A673 (cell line): ENCODE measurements at regions not wholly inside any gene's neighbourhood (a gene's known extent, or its start where the extent isn't known, plus 50 kb on each side); places are given as distances from the start of the nearest gene placed in this dataset.

Experiments
- BruUV-seq: library from RNA; stranded (reverse); fragments of 400-500 nt; replicated peaks from 2 replicates; lab custom pipeline; 2021; lab: Mats Ljungman, UMichigan
- CTCF ChIA-PET: fragments of 300-600 bp; sonication (Branson Sonifier 250); formaldehyde crosslinking; loops from one replicate; lab custom pipeline; 2022; ENCODE audit warnings: antibody characterized with exemption; lab: Charles Lee
- POLR2A ChIA-PET: fragments of 300-600 bp; sonication (Branson Sonifier 250); formaldehyde crosslinking; loops from one replicate; lab custom pipeline; 2022; ENCODE audit warnings: antibody characterized with exemption; ENCODE audit not compliant: low non-redundant PET; lab: Charles Lee
- DNase-seq: peaks from one replicate; pipeline ENCODE4 v3.0.0-alpha.2; 2015; ENCODE audit warnings: low spot score
- H3K27ac ChIP-seq: fragments of 200-600 bp; sonication (generic); 2 replicates; pipeline ENCODE4 v1.5.1; 2016; ENCODE audit warnings: mixed run types, low read depth, mild to moderate bottlenecking, mixed read lengths, antibody characterized with exemption, low read length; ENCODE audit not compliant: poor library complexity, severe bottlenecking
- H3K27me3 ChIP-seq: fragments of 200-600 bp; sonication (generic); replicated peaks from 2 replicates; pipeline ENCODE4 v1.6.1; 2017; ENCODE audit warnings: mixed run types, low read depth, mild to moderate bottlenecking, mixed read lengths, antibody characterized with exemption, low read length; ENCODE audit not compliant: insufficient read depth, poor library complexity
- H3K36me3 ChIP-seq: fragments of 200-600 bp; sonication (generic); 2 replicates; pipeline ENCODE4 v1.6.1; 2016; ENCODE audit warnings: mixed run types, mild to moderate bottlenecking, mixed read lengths, antibody characterized with exemption, low read length; ENCODE audit not compliant: insufficient read depth, poor library complexity, severe bottlenecking
- H3K4me1 ChIP-seq: fragments of 200-600 bp; sonication (generic); 2 replicates; pipeline ENCODE4 v1.6.1; 2017; ENCODE audit warnings: mixed run types, mild to moderate bottlenecking, mixed read lengths, antibody characterized with exemption, low read length; ENCODE audit not compliant: insufficient read depth, poor library complexity, severe bottlenecking
- H3K4me3 ChIP-seq: fragments of 200-600 bp; sonication (generic); 2 replicates; pipeline ENCODE4 v1.5.1; 2016; ENCODE audit warnings: low read depth, mixed run types, mild to moderate bottlenecking, mixed read lengths, low read length; ENCODE audit not compliant: poor library complexity, severe bottlenecking
- H3K9me3 ChIP-seq: fragments of 200-600 bp; sonication (generic); 2 replicates; pipeline ENCODE4 v1.6.1; 2016; ENCODE audit warnings: mixed run types, low read depth, mild to moderate bottlenecking, mixed read lengths, antibody characterized with exemption, low read length; ENCODE audit not compliant: poor library complexity, severe bottlenecking
- CTCF ChIP-seq: fragments of 300-800, 200-600 bp; sonication (generic); conservative IDR thresholded peaks from 2 replicates; pipeline ENCODE4 v1.5.1; 2017; ENCODE audit warnings: low read depth, mild to moderate bottlenecking, antibody characterized with exemption, low read length, moderate library complexity, mixed read lengths
- EZH2 ChIP-seq: fragments of 200-600 bp; sonication (generic); IDR thresholded peaks from 2 replicates; pipeline ENCODE4 v1.6.1; 2017; ENCODE audit warnings: borderline replicate concordance, low read depth, mild to moderate bottlenecking, mixed read lengths, antibody characterized with exemption, low read length; ENCODE audit not compliant: poor library complexity, severe bottlenecking
- intact Hi-C: fragments of 100-400 bp; cut with micrococcal nuclease; formaldehyde crosslinking; loops from one replicate; pipeline ENCODE4 v1.10.0; 2022; ENCODE audit not compliant: unreplicated experiment

- H3K27me3 ChIP-seq = no peaks in the 10 kb centered on the region
- H3K27ac ChIP-seq = no peak overlapping the region
- no peak for TF ChIP-seq EZH2
- no peak for TF ChIP-seq CTCF
- H3K9me3 ChIP-seq = no peaks in the 10 kb centered on the region
- no peaks in the 10 kb centered on the region for H3K36me3 ChIP-seq
- POLR2A ChIA-PET = no interaction called here
- peaks cover 37% of the 10 kb centered on the region for H3K4me1 ChIP-seq
- CTCF ChIA-PET = no interaction called here
- intact Hi-C loops = no loop called here
- BruUV-seq = no TSS peak
- no peak overlapping the region for H3K4me3 ChIP-seq
- no peak for DNase-seq
Observed at GRCh38 chr11:16441461-16441860, 85.1 kb upstream of the SOX6 start.

GRCh38 chr11:16440136-16440535 lies 83.8 kb upstream of the SOX6 start:
- BruUV-seq = no TSS peak
- H3K27me3 ChIP-seq = no peaks in the 10 kb centered on the region

DNA sequence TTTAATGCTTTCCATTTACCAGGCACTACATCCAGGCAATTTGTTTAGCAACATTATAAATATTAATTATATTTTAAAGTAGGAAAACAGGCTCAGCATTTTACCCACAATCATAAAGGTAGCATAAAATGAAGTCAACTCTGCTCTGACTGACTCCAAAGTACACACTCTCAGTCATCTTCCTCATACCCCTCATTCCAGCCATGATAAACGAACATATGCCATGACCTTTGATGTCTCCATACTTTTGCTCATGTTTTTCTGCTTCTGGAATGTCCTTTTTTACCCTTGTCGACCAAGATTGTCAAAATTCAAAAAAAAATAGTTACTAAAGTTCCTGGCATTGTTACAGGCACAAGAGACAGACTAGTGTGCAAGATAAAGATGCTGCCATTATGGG lies 77.7 kb upstream of the SOX6 start:
- Histone ChIP-seq H3K4me3 (no peak overlapping the region), H3K27me3 (no peaks in the 10 kb centered on the region), H3K9me3 (peaks cover 4% of the 10 kb centered on the region), H3K36me3 (no peaks in the 10 kb centered on the region), H3K27ac (no peak overlapping the region), H3K4me1 (peaks cover 4% of the 10 kb centered on the region)
- no TSS peak for BruUV-seq
- no peak for DNase-seq
- TF ChIP-seq EZH2 = no peak
- TF ChIP-seq CTCF = no peak
- ChIA-PET POLR2A (no interaction called here), CTCF (no interaction called here)
- intact Hi-C loops = no loop called here

More at GRCh38 chr11:16440136-16440535, 83.8 kb upstream of the SOX6 start:
- DNase-seq = peak; percentile 17
- no peak overlapping the region for H3K27ac ChIP-seq
- ChIA-PET POLR2A (no interaction called here), CTCF (no interaction called here)
- TF ChIP-seq CTCF (no peak), EZH2 (no peak)
- no peaks in the 10 kb centered on the region for H3K9me3 ChIP-seq
- H3K4me3 ChIP-seq = no peak overlapping the region
- H3K36me3 ChIP-seq = no peaks in the 10 kb centered on the region
- intact Hi-C loops = no loop called here
- peaks cover 37% of the 10 kb centered on the region for H3K4me1 ChIP-seq
